ENCODE measurements at regions not wholly inside any gene's neighbourhood (a gene's known extent, or its start where the extent isn't known, plus 50 kb on each side); places are given as distances from the start of the nearest gene placed in this dataset.

GRCh38 chrX:88621278-88621677 is 125.7 kb upstream of the CPXCR1 start:
- TF ChIP-seq POLR2A (IDR thresholded peaks at IDR 0.05; ENCODE audit: extremely low read depth, insufficient read length) (no peak), MYC (IDR thresholded peaks at IDR 0.05; ENCODE audit: low read depth, low read length) (no peak), MAX (IDR thresholded peaks at IDR 0.05; ENCODE audit: low read depth, low read length) (no peak)
- TF ChIP-seq, protein P1, sequence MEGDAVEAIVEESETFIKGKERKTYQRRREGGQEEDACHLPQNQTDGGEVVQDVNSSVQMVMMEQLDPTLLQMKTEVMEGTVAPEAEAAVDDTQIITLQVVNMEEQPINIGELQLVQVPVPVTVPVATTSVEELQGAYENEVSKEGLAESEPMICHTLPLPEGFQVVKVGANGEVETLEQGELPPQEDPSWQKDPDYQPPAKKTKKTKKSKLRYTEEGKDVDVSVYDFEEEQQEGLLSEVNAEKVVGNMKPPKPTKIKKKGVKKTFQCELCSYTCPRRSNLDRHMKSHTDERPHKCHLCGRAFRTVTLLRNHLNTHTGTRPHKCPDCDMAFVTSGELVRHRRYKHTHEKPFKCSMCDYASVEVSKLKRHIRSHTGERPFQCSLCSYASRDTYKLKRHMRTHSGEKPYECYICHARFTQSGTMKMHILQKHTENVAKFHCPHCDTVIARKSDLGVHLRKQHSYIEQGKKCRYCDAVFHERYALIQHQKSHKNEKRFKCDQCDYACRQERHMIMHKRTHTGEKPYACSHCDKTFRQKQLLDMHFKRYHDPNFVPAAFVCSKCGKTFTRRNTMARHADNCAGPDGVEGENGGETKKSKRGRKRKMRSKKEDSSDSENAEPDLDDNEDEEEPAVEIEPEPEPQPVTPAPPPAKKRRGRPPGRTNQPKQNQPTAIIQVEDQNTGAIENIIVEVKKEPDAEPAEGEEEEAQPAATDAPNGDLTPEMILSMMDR (IDR thresholded peaks at IDR 0.05; ENCODE audit: low read depth, low read length) = no peak
- no peak for DNase-seq (ENCODE audit: low read depth)
- no peak overlapping the region for H3K4me3 ChIP-seq (ENCODE audit: low read depth, low read length)

- no peak overlapping the region for H3K4me3 ChIP-seq (ENCODE audit: low read depth, low read length)
- DNase-seq (ENCODE audit: low read depth) = no peak
- TF ChIP-seq, protein P1 (IDR thresholded peaks at IDR 0.05; ENCODE audit: low read depth, low read length) = no peak
- no peak for TF ChIP-seq MYC (IDR thresholded peaks at IDR 0.05; ENCODE audit: low read depth, low read length)
- TF ChIP-seq MAX (IDR thresholded peaks at IDR 0.05; ENCODE audit: low read depth, low read length) = no peak
- no peak for TF ChIP-seq POLR2A (IDR thresholded peaks at IDR 0.05; ENCODE audit: extremely low read depth, insufficient read length)
Measured at GRCh38 chrX:88655460-88655859, 91.6 kb upstream of the CPXCR1 start.

GRCh38 chrX:88660836-88661235 is 86.2 kb upstream of the CPXCR1 start:
- no peak for DNase-seq (ENCODE audit: low read depth)
- no peak overlapping the region for H3K4me3 ChIP-seq (ENCODE audit: low read depth, low read length)
- no peak for TF ChIP-seq MYC (IDR thresholded peaks at IDR 0.05; ENCODE audit: low read depth, low read length)
- TF ChIP-seq, protein P1 (IDR thresholded peaks at IDR 0.05; ENCODE audit: low read depth, low read length) = no peak
- no peak for TF ChIP-seq POLR2A (IDR thresholded peaks at IDR 0.05; ENCODE audit: extremely low read depth, insufficient read length)
- no peak for TF ChIP-seq MAX (IDR thresholded peaks at IDR 0.05; ENCODE audit: low read depth, low read length)

- TF ChIP-seq MAX (IDR thresholded peaks at IDR 0.05; ENCODE audit: low read depth, low read length) = no peak
- no peak for TF ChIP-seq POLR2A (IDR thresholded peaks at IDR 0.05; ENCODE audit: extremely low read depth, insufficient read length)
- TF ChIP-seq, protein P1 (IDR thresholded peaks at IDR 0.05; ENCODE audit: low read depth, low read length) = no peak
- TF ChIP-seq MYC (IDR thresholded peaks at IDR 0.05; ENCODE audit: low read depth, low read length) = no peak
- DNase-seq (ENCODE audit: low read depth) = no peak
- no peak overlapping the region for H3K4me3 ChIP-seq (ENCODE audit: low read depth, low read length)
Measured at GRCh38 chrX:88672261-88672660, 74.8 kb upstream of the CPXCR1 start.
